ENCODE measurements at regions not wholly inside any gene's neighbourhood (a gene's known extent, or its start where the extent isn't known, plus 50 kb on each side); places are given as distances from the start of the nearest gene placed in this dataset.

DNA sequence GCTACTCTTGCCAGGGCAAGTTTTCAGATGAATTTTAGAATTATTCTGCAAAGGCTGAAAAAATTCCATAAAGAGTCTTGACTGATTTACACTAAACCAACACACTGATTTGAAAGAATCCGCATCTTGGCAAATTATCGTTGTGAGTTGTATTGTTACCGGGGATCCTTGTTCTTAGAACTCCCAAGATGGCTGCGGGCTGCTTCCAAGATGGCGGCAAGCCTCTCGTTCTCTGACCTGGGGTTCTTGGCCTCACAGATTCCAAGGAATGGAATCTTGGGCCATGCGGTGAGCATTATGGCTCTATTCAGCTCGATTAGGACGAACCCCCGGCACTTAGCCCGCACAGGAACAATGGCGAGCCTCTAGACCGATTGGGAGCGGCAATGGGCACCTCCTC is 132.5 kb downstream of the ZNF664 start:
- intact Hi-C loops (cut with micrococcal nuclease): no loop called here
- Mint-ChIP-seq H3K4me3 (no peak overlapping the region), H3K27me3 (no peaks in the 10 kb centered on the region), H3K4me1 (no peaks in the 10 kb centered on the region), H3K36me3 (ENCODE audit: low read depth) (no peaks in the 10 kb centered on the region), H3K27ac (no peak overlapping the region), H3K9me3 (peaks cover 3% of the 10 kb centered on the region)
- DNase-seq: no peak

DNA sequence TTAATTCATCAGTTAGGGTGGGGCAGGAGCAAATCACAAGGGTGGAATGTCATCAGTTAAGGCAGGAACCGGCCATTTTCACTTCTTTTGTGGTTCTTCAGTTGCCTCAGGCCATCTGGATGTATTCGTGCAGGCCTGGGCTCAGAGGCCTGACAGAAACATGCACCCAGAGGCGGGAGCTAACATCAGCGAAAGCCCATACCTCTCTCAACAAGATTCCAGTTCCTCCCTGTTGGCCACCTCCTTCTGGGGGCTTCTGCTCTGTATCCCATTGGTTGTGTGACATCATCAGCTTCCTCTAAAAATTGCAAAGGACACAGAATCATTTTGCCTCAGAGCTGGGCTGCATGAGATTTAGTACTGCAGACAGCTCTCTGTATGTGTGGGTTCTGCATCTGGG is 134.3 kb downstream of the ZNF664 start:
- no peak for DNase-seq
- Mint-ChIP-seq H3K27ac (no peak overlapping the region), H3K4me3 (no peak overlapping the region), H3K4me1 (no peaks in the 10 kb centered on the region), H3K9me3 (peaks cover 3% of the 10 kb centered on the region), H3K36me3 (ENCODE audit: low read depth) (no peaks in the 10 kb centered on the region), H3K27me3 (no peaks in the 10 kb centered on the region)
- intact Hi-C loops (cut with micrococcal nuclease): no loop called here

DNA sequence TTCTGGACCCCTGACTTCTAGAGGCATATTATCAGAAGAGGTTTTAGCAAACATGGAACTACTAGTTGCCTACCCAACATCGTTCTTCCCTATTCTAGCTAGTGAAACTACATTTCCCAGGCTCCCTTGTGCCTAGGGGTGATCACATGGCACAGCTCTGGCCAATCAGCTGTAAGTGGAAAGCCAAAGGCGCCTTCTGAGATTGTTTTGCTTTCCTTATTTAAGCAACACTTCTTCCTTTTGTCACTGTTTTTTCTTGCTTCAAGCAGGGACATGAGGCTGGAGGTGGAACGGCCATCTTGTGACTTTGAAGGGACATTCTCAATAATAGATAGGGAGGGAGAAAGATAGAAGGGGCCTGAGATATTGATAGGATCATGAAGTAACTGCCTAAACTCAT is 136.7 kb downstream of the ZNF664 start:
- no peak for DNase-seq
- intact Hi-C loops (cut with micrococcal nuclease): no loop called here
- no peaks in the 10 kb centered on the region for H3K36me3 Mint-ChIP-seq (ENCODE audit: low read depth)
- H3K4me3 Mint-ChIP-seq: no peak overlapping the region
- no peak overlapping the region for H3K27ac Mint-ChIP-seq
- H3K4me1 Mint-ChIP-seq: no peaks in the 10 kb centered on the region
- H3K9me3 Mint-ChIP-seq: peaks cover 3% of the 10 kb centered on the region
- H3K27me3 Mint-ChIP-seq: no peaks in the 10 kb centered on the region

DNA sequence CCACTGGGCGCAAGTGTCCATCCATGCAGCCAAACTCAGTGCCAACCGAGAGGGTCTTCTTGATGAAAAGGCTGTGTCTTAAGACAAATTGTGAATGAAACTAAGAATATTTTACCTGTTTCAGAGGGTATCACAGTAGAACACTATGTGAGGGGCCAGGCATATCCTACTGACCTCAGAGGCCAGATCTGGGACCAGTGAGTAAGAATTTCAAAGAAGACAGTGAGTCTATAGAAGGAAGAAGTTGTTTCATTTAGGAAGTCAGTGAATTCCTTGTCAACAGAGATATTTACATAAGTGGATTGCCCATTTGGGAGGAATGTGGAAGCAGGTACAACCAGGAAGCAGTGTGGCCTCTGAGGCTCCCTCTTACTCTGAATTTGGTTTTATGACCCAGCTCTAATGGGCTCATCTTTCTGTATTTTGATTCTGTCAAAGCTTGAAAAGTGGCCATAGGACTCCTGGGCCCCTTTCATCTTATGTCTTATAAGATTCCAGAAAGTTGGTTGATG is 137.4 kb downstream of the ZNF664 start:
- Mint-ChIP-seq H3K4me1 (no peaks in the 10 kb centered on the region), H3K27me3 (no peaks in the 10 kb centered on the region), H3K4me3 (no peak overlapping the region), H3K9me3 (peaks cover 3% of the 10 kb centered on the region), H3K36me3 (ENCODE audit: low read depth) (no peaks in the 10 kb centered on the region), H3K27ac (no peak overlapping the region)
- no peak for DNase-seq
- intact Hi-C loops (cut with micrococcal nuclease): no loop called here

DNA sequence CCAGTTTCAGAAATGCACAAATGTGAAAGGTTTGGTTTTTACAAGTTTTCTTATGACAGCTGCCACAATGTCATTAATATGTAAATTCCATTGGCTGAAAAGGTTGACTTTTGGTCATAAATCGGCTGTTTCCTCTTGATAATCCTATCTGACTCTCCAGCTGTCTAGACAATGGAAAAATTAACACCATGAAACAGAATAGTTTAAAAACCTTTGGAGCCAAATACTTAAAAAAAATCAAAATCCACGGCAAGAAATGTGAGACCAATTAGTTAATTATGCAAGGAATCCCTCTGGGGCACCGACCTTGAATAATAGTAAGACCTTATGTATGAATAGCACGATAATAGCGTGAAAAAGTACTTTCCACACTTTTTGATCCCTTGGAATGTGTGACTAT is 138.0 kb downstream of the ZNF664 start:
- no peak for DNase-seq
- no peaks in the 10 kb centered on the region for H3K36me3 Mint-ChIP-seq (ENCODE audit: low read depth)
- H3K27ac Mint-ChIP-seq: no peak overlapping the region
- intact Hi-C loops (cut with micrococcal nuclease): no loop called here
- H3K9me3 Mint-ChIP-seq: peaks cover 3% of the 10 kb centered on the region
- no peaks in the 10 kb centered on the region for H3K4me1 Mint-ChIP-seq
- no peaks in the 10 kb centered on the region for H3K27me3 Mint-ChIP-seq
- no peak overlapping the region for H3K4me3 Mint-ChIP-seq

DNA sequence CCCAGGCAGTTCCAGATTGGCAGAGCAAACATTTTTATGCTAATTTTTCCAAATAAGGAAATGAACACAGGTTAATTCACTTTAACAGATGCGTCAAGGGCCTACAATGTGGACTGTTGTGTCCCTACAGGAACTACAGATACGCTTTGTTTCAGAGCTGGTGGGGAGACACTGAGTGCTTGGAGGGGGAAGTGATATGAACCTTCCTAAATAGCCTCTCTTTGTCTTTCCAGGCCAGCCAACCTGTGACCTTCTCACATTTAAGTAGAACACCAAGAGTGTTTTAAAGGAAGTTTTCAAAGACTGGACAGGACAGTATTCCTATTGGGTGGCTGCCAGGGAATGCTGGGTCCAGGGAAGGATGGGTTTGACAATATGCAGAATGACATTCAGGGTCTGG is 141.3 kb downstream of the ZNF664 start:
- no peaks in the 10 kb centered on the region for H3K36me3 Mint-ChIP-seq (ENCODE audit: low read depth)
- no peak overlapping the region for H3K27ac Mint-ChIP-seq
- no peaks in the 10 kb centered on the region for H3K27me3 Mint-ChIP-seq
- peaks cover 3% of the 10 kb centered on the region for H3K9me3 Mint-ChIP-seq
- intact Hi-C loops (cut with micrococcal nuclease): no loop called here
- H3K4me1 Mint-ChIP-seq: no peaks in the 10 kb centered on the region
- DNase-seq: no peak
- no peak overlapping the region for H3K4me3 Mint-ChIP-seq

DNA sequence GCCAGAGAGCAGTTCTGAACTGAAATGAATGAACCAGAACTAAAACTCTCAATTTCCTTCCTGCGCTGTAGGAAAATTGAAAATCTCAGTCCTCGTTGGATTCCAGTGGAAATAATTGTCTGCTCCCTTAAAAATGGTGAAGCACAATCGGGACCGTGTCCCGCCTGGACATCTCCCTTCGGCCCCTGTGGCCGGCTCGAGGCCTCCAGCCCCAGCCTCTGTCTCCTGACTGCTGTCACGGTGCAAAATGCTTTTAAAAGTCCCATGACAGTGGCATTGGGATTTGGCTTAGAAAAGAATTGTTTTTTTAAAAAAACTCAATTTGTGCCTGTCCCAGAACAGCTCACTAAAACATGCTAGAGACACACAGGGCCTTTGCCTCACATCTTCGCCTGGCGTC is 142.5 kb downstream of the ZNF664 start:
- Mint-ChIP-seq H3K4me1 (no peaks in the 10 kb centered on the region), H3K4me3 (no peak overlapping the region), H3K9me3 (no peaks in the 10 kb centered on the region), H3K27me3 (no peaks in the 10 kb centered on the region), H3K36me3 (ENCODE audit: low read depth) (no peaks in the 10 kb centered on the region), H3K27ac (no peak overlapping the region)
- intact Hi-C loops (cut with micrococcal nuclease): no loop called here
- no peak for DNase-seq

DNA sequence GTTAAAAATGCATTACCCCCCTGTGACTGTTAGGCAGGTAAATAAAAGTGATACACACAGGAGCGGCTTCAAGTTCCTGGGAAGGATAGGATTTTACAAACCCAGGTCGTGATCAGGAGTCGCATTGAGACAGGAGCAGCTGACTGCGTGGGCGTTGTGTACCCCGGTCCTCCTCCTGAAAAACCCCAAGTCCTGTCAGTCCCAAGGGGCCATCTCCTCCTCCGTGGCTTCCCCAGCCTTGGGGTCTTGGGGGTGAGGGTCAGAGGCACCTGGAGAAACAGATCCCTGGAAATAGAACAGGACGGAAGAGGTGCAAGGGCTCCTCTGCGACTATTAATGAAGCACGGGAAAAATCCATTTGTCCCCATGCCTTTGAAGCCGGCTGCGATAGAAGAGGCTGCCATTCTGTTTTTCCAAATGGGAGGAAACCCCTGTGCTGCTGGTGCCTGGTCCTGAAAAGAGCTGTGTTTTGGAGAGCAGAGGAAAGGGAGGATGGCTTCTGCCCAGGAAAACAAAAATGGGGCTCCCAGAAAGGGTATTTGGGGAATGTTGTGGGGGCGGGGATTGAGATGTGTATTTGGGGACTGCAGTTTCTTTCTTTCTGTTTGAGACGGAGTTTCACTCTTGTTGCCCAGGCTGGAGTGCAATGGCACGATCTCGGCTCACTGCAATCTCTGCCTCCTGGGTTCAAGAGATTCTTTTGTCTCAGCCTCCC is 143.1 kb downstream of the ZNF664 start:
- intact Hi-C loops (cut with micrococcal nuclease): no loop called here
- H3K9me3 Mint-ChIP-seq: no peaks in the 10 kb centered on the region
- H3K27me3 Mint-ChIP-seq: no peaks in the 10 kb centered on the region

DNA sequence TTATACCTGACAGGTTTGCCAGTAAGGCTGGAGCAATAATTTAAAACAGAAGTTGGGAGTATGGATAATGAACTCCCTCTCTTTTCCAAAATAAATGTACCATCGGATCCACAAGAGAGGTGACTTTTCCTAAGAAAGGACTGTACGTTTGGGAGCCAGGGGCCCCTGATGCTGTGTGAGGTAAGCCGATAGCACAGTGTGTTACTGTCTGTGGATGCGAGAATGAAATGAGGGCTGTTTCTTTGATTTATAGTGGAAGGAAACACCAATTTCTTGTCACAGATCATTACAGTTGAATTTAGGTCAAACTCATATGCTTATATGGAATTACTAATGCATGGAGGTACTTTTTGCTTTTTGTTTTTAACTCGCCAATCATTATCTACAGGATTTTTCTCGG is 147.7 kb downstream of the ZNF664 start:
- intact Hi-C loops (cut with micrococcal nuclease): no loop called here
- H3K36me3 Mint-ChIP-seq (ENCODE audit: low read depth): no peaks in the 10 kb centered on the region
- no peak for DNase-seq
- no peak overlapping the region for H3K27ac Mint-ChIP-seq
- no peak overlapping the region for H3K4me3 Mint-ChIP-seq
- no peaks in the 10 kb centered on the region for H3K27me3 Mint-ChIP-seq
- H3K9me3 Mint-ChIP-seq: no peaks in the 10 kb centered on the region
- H3K4me1 Mint-ChIP-seq: no peaks in the 10 kb centered on the region

More for the DNA sequence above, 143.1 kb downstream of the ZNF664 start:
- Mint-ChIP-seq H3K4me3 (no peak overlapping the region), H3K36me3 (ENCODE audit: low read depth) (no peaks in the 10 kb centered on the region), H3K27ac (no peak overlapping the region), H3K4me1 (no peaks in the 10 kb centered on the region)
- no peak for DNase-seq

DNA sequence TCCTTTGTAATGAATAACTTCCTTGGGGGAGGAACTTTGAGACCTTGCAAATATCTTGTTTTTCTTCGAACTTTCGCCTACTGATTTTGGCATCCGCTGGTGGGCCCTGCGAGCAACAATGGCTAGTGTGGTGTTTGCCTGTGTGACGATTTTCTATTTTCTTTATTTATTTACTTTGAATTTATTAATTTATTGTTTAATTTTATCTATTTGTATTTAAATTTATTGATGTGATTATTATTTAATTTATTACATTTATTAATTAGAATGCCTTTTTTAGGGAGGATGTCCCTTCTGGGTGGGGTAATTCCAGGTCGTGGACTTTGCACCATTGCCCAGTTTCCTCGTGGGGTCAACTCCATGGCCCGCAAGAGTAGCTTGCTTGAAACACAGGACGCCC is 149.7 kb downstream of the ZNF664 start:
- intact Hi-C loops (cut with micrococcal nuclease): no loop called here

DNA sequence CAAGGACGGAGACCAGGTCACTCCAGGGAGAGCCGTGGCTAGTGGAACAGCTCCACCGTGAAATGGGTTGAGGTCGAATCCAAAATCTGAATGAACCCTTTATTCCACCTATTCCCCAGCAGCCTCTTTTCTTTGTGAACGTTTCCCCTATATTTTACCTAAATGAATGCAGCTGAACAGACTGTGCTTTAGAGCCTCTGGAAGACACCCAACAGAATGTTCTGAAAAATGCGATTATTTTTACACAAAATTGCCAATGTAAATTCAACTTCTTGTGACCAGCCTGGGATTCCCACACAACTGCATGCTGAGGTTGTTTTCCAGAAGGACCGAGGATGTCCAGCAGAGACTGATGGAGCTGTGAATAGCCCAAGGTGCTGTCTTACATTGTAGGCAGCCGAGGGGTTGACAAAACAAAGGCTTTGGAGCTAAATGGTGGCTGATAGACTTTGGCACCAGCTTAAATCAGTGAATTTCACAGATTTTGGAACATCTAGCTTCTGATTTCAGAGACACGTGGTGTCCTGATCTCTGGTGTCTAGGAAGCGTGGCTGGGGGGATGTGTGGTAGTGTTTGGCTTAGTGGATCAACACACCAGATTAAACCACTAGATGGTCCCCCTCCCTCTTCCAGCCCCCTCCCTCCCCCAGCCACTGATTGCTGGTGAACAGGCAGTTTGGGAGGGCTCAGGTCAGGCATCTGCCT is 150.4 kb downstream of the ZNF664 start:
- Mint-ChIP-seq H3K9me3 (no peaks in the 10 kb centered on the region), H3K27me3 (no peaks in the 10 kb centered on the region), H3K4me1 (no peaks in the 10 kb centered on the region), H3K36me3 (ENCODE audit: low read depth) (no peaks in the 10 kb centered on the region), H3K4me3 (no peak overlapping the region), H3K27ac (no peak overlapping the region)
- intact Hi-C loops (cut with micrococcal nuclease): no loop called here
- no peak for DNase-seq

More for the DNA sequence above, 149.7 kb downstream of the ZNF664 start:
- H3K27ac Mint-ChIP-seq: no peak overlapping the region
- H3K36me3 Mint-ChIP-seq (ENCODE audit: low read depth): no peaks in the 10 kb centered on the region
- H3K4me1 Mint-ChIP-seq: no peaks in the 10 kb centered on the region
- H3K27me3 Mint-ChIP-seq: no peaks in the 10 kb centered on the region
- H3K9me3 Mint-ChIP-seq: no peaks in the 10 kb centered on the region
- no peak overlapping the region for H3K4me3 Mint-ChIP-seq
- DNase-seq: no peak

DNA sequence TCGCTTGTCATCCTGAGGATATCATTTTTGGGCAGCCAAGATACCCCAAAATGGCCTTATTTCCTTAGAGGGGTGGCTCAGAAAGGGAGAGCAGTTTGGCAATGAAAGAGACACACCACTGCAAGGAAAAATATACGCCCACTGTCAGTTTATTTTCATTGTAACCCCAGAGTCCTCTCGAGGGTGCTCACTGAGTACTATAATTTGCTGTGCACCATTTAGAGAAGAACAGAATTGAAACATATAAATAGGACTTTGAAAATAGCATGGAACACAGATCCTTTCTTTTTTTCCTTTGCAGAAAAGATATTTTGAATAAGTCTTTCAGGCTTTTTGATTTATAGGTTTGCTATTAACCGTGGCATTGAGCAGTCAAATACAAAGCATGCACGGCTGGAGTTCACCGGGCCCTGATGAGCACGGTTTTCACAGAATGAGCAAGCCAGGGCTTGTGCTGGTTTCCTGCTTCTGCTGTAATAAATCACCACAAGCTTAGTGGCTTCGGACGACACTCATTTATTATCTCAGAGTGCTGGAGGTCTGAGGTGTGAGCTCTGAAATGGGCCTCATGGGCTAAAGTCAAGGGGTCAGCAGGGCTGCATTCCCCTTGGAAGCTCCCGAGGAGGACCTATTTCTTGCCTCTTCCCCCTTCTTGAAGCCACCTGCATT is 152.3 kb downstream of the ZNF664 start:
- Mint-ChIP-seq H3K36me3 (ENCODE audit: low read depth) (no peaks in the 10 kb centered on the region), H3K4me1 (no peaks in the 10 kb centered on the region), H3K9me3 (no peaks in the 10 kb centered on the region), H3K4me3 (no peak overlapping the region), H3K27ac (no peak overlapping the region), H3K27me3 (no peaks in the 10 kb centered on the region)
- DNase-seq: no peak
- intact Hi-C loops (cut with micrococcal nuclease): no loop called here

DNA sequence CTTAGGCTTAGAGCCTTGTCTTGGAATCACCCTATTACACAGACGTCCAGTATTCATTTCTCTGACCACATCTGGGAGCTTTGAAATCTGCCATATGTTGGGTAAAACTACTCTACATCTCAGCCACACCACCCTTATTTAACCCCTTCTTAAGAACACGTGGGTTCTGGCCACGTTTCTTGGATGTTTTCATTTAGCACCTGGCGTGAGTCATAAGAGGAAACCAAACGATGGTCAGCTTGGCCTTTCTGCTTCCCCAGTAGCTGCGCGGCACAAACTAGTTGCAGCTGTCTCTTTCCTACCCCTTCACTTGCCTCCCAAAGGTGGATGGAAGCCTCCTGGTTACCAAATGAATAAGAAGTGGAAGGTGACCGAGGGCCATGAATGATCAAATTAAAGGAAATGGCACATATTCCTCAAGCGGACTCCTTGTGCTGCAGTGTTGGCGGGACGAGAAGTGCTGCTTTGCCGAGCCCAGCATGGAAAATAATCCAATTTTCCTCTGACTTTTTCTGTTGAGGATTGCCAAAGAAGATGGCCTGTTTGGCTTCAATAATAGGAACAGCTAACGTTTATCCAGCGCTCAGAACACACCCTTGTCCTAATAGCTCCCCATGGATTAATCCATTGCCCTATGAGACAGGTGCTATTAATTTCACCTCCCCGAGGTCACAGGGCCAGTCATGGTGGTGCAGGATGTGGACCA is 154.1 kb downstream of the ZNF664 start:
- intact Hi-C loops (cut with micrococcal nuclease): no loop called here
- no peak for DNase-seq
- no peak overlapping the region for H3K27ac Mint-ChIP-seq
- no peak overlapping the region for H3K4me3 Mint-ChIP-seq
- no peaks in the 10 kb centered on the region for H3K9me3 Mint-ChIP-seq
- no peaks in the 10 kb centered on the region for H3K4me1 Mint-ChIP-seq
- no peaks in the 10 kb centered on the region for H3K27me3 Mint-ChIP-seq
- no peaks in the 10 kb centered on the region for H3K36me3 Mint-ChIP-seq (ENCODE audit: low read depth)

DNA sequence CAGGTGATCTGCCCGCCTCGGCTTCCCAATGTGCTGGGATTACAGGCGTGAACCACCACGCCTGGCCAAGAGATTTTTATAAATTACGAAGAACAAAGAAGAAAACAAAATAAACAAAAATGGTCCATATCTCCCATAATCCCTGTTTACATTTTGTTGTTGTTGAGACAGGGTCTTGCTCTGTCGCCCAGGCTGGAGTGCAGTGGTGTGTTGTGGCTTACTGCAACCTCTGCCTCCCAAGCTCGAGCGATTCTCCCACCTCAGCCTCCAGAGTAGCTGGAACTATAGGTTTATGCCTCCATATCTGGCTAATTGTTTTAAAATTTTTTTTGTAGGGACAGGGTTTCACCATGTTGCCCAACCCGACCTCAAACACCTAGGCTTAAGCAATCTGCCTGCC is 156.1 kb downstream of the ZNF664 start:
- H3K4me3 Mint-ChIP-seq: no peak overlapping the region
- H3K27ac Mint-ChIP-seq: no peak overlapping the region
- DNase-seq: no peak
- no peaks in the 10 kb centered on the region for H3K9me3 Mint-ChIP-seq
- no peaks in the 10 kb centered on the region for H3K4me1 Mint-ChIP-seq
- no peaks in the 10 kb centered on the region for H3K27me3 Mint-ChIP-seq
- intact Hi-C loops (cut with micrococcal nuclease): no loop called here
- no peaks in the 10 kb centered on the region for H3K36me3 Mint-ChIP-seq (ENCODE audit: low read depth)

Measured in activated CD4-positive, alpha-beta T cell treated with anti-CD3 and anti-CD28 coated beads, Interleukin-2, amount 10 ng/mL, durations not matched to agents 24 days and 14 days (primary cell).